ENCODE measurements at regions not wholly inside any gene's neighbourhood (a gene's known extent, or its start where the extent isn't known, plus 50 kb on each side); places are given as distances from the start of the nearest gene placed in this dataset.

GRCh38 chr13:110797230-110797877, 83.9 kb downstream of the ING1 start:
- 51 to 56% (median 52%) methylated on average over 9 of the region's 9 CpGs for WGBS, 5 donors
- H3K27ac ChIP-seq, result no peak overlapping the region

GRCh38 chr13:110798081-110798994, 84.8 kb downstream of the ING1 start:
- Histone ChIP-seq H3K4me1 (peaks cover 0 to 12% (median 7%) of the 10 kb centered on the region in 4 donors), H3K27me3 (peaks cover 0 to 8% (median 3%) of the 10 kb centered on the region in 3 donors), H3K36me3 (no peaks in the 10 kb centered on the region), H3K9me3 (peaks cover 0 to 4% (median 4%) of the 10 kb centered on the region in 4 donors), H3K27ac (peak overlapping the region in 3 of 5 donors; percentile 67 to 79 (median 72)), H3K4me3 (no peak overlapping the region)
- DNase-seq, result no peak
- WGBS, 5 donors, result 45 to 69% (median 64%) methylated on average over 18 of the region's 18 CpGs
- TF ChIP-seq POLR2AphosphoS5 (IDR thresholded peaks at IDR 0.05) (no peak), CTCF (IDR thresholded peaks at IDR 0.05) (no peak), POLR2A (IDR thresholded peaks at IDR 0.05) (no peak), EP300 (IDR thresholded peaks at IDR 0.05) (no peak)
- intact Hi-C loops (cut with DNase I; ENCODE audit: low total_unique reads), result no loop called here

More at GRCh38 chr13:110797230-110797877, 83.9 kb downstream of the ING1 start:
- TF ChIP-seq POLR2A (IDR thresholded peaks at IDR 0.05), result no peak
- TF ChIP-seq EP300 (IDR thresholded peaks at IDR 0.05), result no peak
- TF ChIP-seq POLR2AphosphoS5 (IDR thresholded peaks at IDR 0.05), result no peak
- no peak for TF ChIP-seq CTCF (IDR thresholded peaks at IDR 0.05)
- Histone ChIP-seq H3K4me1 (peaks cover 0 to 12% (median 7%) of the 10 kb centered on the region in 4 donors), H3K4me3 (no peak overlapping the region), H3K9me3 (peaks cover 0 to 13% (median 10%) of the 10 kb centered on the region in 4 donors), H3K36me3 (no peaks in the 10 kb centered on the region), H3K27me3 (peaks cover 0 to 8% (median 3%) of the 10 kb centered on the region in 3 donors)
- intact Hi-C loops (cut with DNase I; ENCODE audit: low total_unique reads), result no loop called here
- DNase-seq, result no peak

GRCh38 chr13:110799246-110800236, 86.0 kb downstream of the ING1 start:
- DNase-seq, result peak in 1 of 2 donors; percentile 87
- Histone ChIP-seq H3K9me3 (no peaks in the 10 kb centered on the region), H3K4me1 (peaks cover 0 to 12% (median 7%) of the 10 kb centered on the region in 4 donors), H3K36me3 (no peaks in the 10 kb centered on the region), H3K4me3 (peak overlapping the region in 3 of 4 donors; percentile 16 to 24 (median 23)), H3K27me3 (peaks cover 0 to 8% (median 0%) of the 10 kb centered on the region in 3 donors), H3K27ac (peak overlapping the region in 4 of 5 donors; percentile 43 to 79 (median 70))
- WGBS, 5 donors, result 39 to 70% (median 62%) methylated on average over 26 to 30 of the region's 30 CpGs
- TF ChIP-seq CTCF (IDR thresholded peaks at IDR 0.05), result no peak
- TF ChIP-seq POLR2AphosphoS5 (IDR thresholded peaks at IDR 0.05), result peak in 1 of 3 donors; percentile 51
- no peak for TF ChIP-seq POLR2A (IDR thresholded peaks at IDR 0.05)
- TF ChIP-seq EP300 (IDR thresholded peaks at IDR 0.05), result no peak
- intact Hi-C loops (cut with DNase I; ENCODE audit: low total_unique reads), result no loop called here
